Esophagus (tissue), 2 donors: ENCODE measurements at regions not wholly inside any gene's neighbourhood (a gene's known extent, or its start where the extent isn't known, plus 50 kb on each side); places are given as distances from the start of the nearest gene placed in this dataset.

ENCODE experiments used
- H3K27ac ChIP-seq, 2 donors: one replicate each; pipeline ENCODE4 v1.5.1; 2013; ENCODE audit warnings: low read depth in 2 of 2, mild to moderate bottlenecking in 2 of 2, inconsistent platforms in 1 of 2, low read length in 1 of 2, moderate library complexity in 1 of 2
- H3K27me3 ChIP-seq, 2 donors: one replicate each; pipeline ENCODE4 v1.6.1; 2013; ENCODE audit warnings: low read length in 2 of 2, control low read depth in 1 of 2, mild to moderate bottlenecking in 1 of 2; ENCODE audit not compliant: insufficient read depth in 2 of 2, control insufficient read depth in 1 of 2
- H3K36me3 ChIP-seq, 2 donors: one replicate each; pipeline ENCODE4 v1.6.1; 2013; ENCODE audit warnings: low read length in 1 of 2; ENCODE audit not compliant: control insufficient read depth in 2 of 2, insufficient read depth in 2 of 2
- H3K4me1 ChIP-seq, 2 donors: one replicate each; pipeline ENCODE4 v1.6.1; 2013; ENCODE audit warnings: low read length in 1 of 2; ENCODE audit not compliant: control insufficient read depth in 2 of 2, insufficient read depth in 2 of 2
- H3K4me3 ChIP-seq, 2 donors: one replicate each; pipeline ENCODE4 v1.5.1; 2013; ENCODE audit warnings: low read length in 2 of 2, mild to moderate bottlenecking in 2 of 2, low read depth in 1 of 2, moderate library complexity in 1 of 2
- H3K9me3 ChIP-seq, 2 donors: one replicate each; pipeline ENCODE4 v1.6.1; 2013; ENCODE audit warnings: mild to moderate bottlenecking in 2 of 2, low read depth in 1 of 2, low read length in 1 of 2, moderate library complexity in 1 of 2; ENCODE audit not compliant: control insufficient read depth in 2 of 2, insufficient read depth in 1 of 2
- WGBS, 2 donors: extraction: QIAGEN DNeasy Blood & Tissue Kit; methylation state at CpG; one replicate each; pipeline ENCODE4 v1.1.7; 2013; 5-methylcytosine and 5-hydroxymethylcytosine counted together
- donor health status: healthy with polysubstance abuse.
- donor health status: Bipolar disorder and iron deficiency.

- Histone ChIP-seq H3K27ac (no peak overlapping the region), H3K4me1 (no peaks in the 10 kb centered on the region), H3K36me3 (no peaks in the 10 kb centered on the region), H3K9me3 (no peaks in the 10 kb centered on the region), H3K4me3 (no peak overlapping the region), H3K27me3 (no peaks in the 10 kb centered on the region)
- WGBS, 2 donors, result 85 to 87% methylated on average over 6 of the region's 6 CpGs
These were observed 67.1 kb upstream of the LRRN2 start for GRCh38 chr1:204752688-204753040.

GRCh38 chr1:204754821-204755220, 69.3 kb upstream of the LRRN2 start:
- Histone ChIP-seq H3K4me1 (no peaks in the 10 kb centered on the region), H3K9me3 (no peaks in the 10 kb centered on the region), H3K27me3 (no peaks in the 10 kb centered on the region), H3K27ac (no peak overlapping the region), H3K36me3 (no peaks in the 10 kb centered on the region), H3K4me3 (no peak overlapping the region)
- 87 to 90% methylated on average over 6 of the region's 6 CpGs for WGBS, 2 donors

GRCh38 chr1:204756349-204756748, 70.8 kb upstream of the LRRN2 start:
- no peak overlapping the region for H3K27ac ChIP-seq
- no peaks in the 10 kb centered on the region for H3K36me3 ChIP-seq
- no peaks in the 10 kb centered on the region for H3K9me3 ChIP-seq
- H3K4me1 ChIP-seq, result no peaks in the 10 kb centered on the region
- H3K27me3 ChIP-seq, result no peaks in the 10 kb centered on the region
- no peak overlapping the region for H3K4me3 ChIP-seq
- 89 to 91% methylated on average over 7 of the region's 7 CpGs for WGBS, 2 donors

GRCh38 chr1:204756811-204757210, 71.3 kb upstream of the LRRN2 start:
- no peaks in the 10 kb centered on the region for H3K27me3 ChIP-seq

GRCh38 chr1:204758601-204759000, 73.1 kb upstream of the LRRN2 start:
- Histone ChIP-seq H3K27me3 (no peaks in the 10 kb centered on the region), H3K9me3 (peaks cover 3% of the 10 kb centered on the region in 2 donors), H3K4me1 (peaks cover under 1 to 3% of the 10 kb centered on the region in 2 donors), H3K27ac (no peak overlapping the region), H3K4me3 (no peak overlapping the region), H3K36me3 (no peaks in the 10 kb centered on the region)
- WGBS, 2 donors, result 67 to 70% methylated on average over 2 of the region's 2 CpGs

More at GRCh38 chr1:204756811-204757210, 71.3 kb upstream of the LRRN2 start:
- Histone ChIP-seq H3K4me3 (no peak overlapping the region), H3K9me3 (peaks cover 0 to 3% of the 10 kb centered on the region in 2 donors), H3K4me1 (no peaks in the 10 kb centered on the region), H3K27ac (no peak overlapping the region), H3K36me3 (no peaks in the 10 kb centered on the region)
- 62 to 79% methylated on average over 1 of the region's 1 CpG for WGBS, 2 donors

- Histone ChIP-seq H3K36me3 (no peaks in the 10 kb centered on the region), H3K4me1 (peaks cover 3 to 6% of the 10 kb centered on the region in 2 donors), H3K27me3 (no peaks in the 10 kb centered on the region), H3K27ac (no peak overlapping the region), H3K4me3 (no peak overlapping the region), H3K9me3 (peaks cover 3% of the 10 kb centered on the region in 2 donors)
- WGBS, 2 donors, result 40 to 52% methylated on average over 2 of the region's 2 CpGs
These were observed 74.8 kb upstream of the LRRN2 start for GRCh38 chr1:204760350-204760749.

GRCh38 chr1:204760757-204761156, 75.2 kb upstream of the LRRN2 start:
- H3K27me3 ChIP-seq, result no peaks in the 10 kb centered on the region
- H3K9me3 ChIP-seq, result peaks cover 3% of the 10 kb centered on the region in 2 donors
- H3K27ac ChIP-seq, result no peak overlapping the region
- H3K4me1 ChIP-seq, result peaks cover 3 to 6% of the 10 kb centered on the region in 2 donors
- 87 to 89% methylated on average over 3 of the region's 3 CpGs for WGBS, 2 donors
- H3K4me3 ChIP-seq, result no peak overlapping the region
- H3K36me3 ChIP-seq, result no peaks in the 10 kb centered on the region

GRCh38 chr1:204763773-204764427, 78.4 kb upstream of the LRRN2 start:
- no peak overlapping the region for H3K4me3 ChIP-seq
- H3K27me3 ChIP-seq, result no peaks in the 10 kb centered on the region

GRCh38 chr1:204769997-204770396, 84.5 kb upstream of the LRRN2 start:
- no peaks in the 10 kb centered on the region for H3K4me1 ChIP-seq
- H3K27me3 ChIP-seq, result no peaks in the 10 kb centered on the region
- WGBS, 2 donors, result 64 to 73% methylated on average over 2 of the region's 2 CpGs
- H3K9me3 ChIP-seq, result no peaks in the 10 kb centered on the region
- H3K27ac ChIP-seq, result no peak overlapping the region
- H3K4me3 ChIP-seq, result no peak overlapping the region
- no peaks in the 10 kb centered on the region for H3K36me3 ChIP-seq

More at GRCh38 chr1:204763773-204764427, 78.4 kb upstream of the LRRN2 start:
- H3K4me1 ChIP-seq, result peaks cover 3 to 6% of the 10 kb centered on the region in 2 donors
- H3K27ac ChIP-seq, result no peak overlapping the region
- WGBS, 2 donors, result 14 to 17% methylated on average over 18 of the region's 18 CpGs
- peaks cover 3% of the 10 kb centered on the region in 2 donors for H3K9me3 ChIP-seq
- H3K36me3 ChIP-seq, result no peaks in the 10 kb centered on the region

- H3K9me3 ChIP-seq, result no peaks in the 10 kb centered on the region
- no peaks in the 10 kb centered on the region for H3K27me3 ChIP-seq
- no peaks in the 10 kb centered on the region for H3K36me3 ChIP-seq
- H3K4me3 ChIP-seq, result no peak overlapping the region
- no peaks in the 10 kb centered on the region for H3K4me1 ChIP-seq
- WGBS, 2 donors, result 87% methylated on average over 7 of the region's 7 CpGs
- H3K27ac ChIP-seq, result no peak overlapping the region
These were observed 85.8 kb upstream of the LRRN2 start for GRCh38 chr1:204771358-204771757.
